Keratinocyte (primary cell): ENCODE measurements at regions not wholly inside any gene's neighbourhood (a gene's known extent, or its start where the extent isn't known, plus 50 kb on each side); places are given as distances from the start of the nearest gene placed in this dataset.

Experiments
- DNase-seq: peaks from one replicate; pipeline ENCODE4 v3.0.0-alpha.2; 2011; ENCODE audit warnings: low read depth, missing footprints, low spot score
- FAIRE-seq: peaks from 2 replicates; lab custom pipeline; 2011; peaks lifted over from hg19 to GRCh38; lab: Jason Lieb, UNC
- H2AFZ ChIP-seq: 2 replicates; pipeline ENCODE4 v1.6.0; 2012; ENCODE audit warnings: low read length, control low read depth, inconsistent platforms; ENCODE audit not compliant: control insufficient read depth
- H3K27ac ChIP-seq: 2 replicates; pipeline ENCODE4 v1.5.1; 2011; ENCODE audit warnings: low read length; ENCODE audit not compliant: control insufficient read depth, insufficient read depth
- H3K27me3 ChIP-seq: 3 replicates; pipeline ENCODE4 v1.6.0; 2011; ENCODE audit warnings: low read length; ENCODE audit not compliant: control insufficient read depth, insufficient read depth; ENCODE audit errors: extremely low read depth
- H3K36me3 ChIP-seq, 2 experiments: 2 replicates in 1 of 2; 3 replicates in 1 of 2; pipeline ENCODE4 v1.5.1; 2011; ENCODE audit warnings: low read length in 2 of 2, mild to moderate bottlenecking in 1 of 2; ENCODE audit not compliant: control insufficient read depth in 2 of 2, insufficient read depth in 2 of 2; ENCODE audit errors: extremely low read depth in 1 of 2
- H3K4me1 ChIP-seq: 3 replicates; pipeline ENCODE4 v1.5.1; 2011; ENCODE audit warnings: low read length; ENCODE audit not compliant: control insufficient read depth, insufficient read depth; ENCODE audit errors: extremely low read depth
- H3K4me2 ChIP-seq: 3 replicates; pipeline ENCODE4 v1.6.0; 2011; ENCODE audit warnings: low read depth, low read length; ENCODE audit not compliant: control insufficient read depth, insufficient read depth; ENCODE audit errors: extremely low read depth
- H3K4me3 ChIP-seq, 3 experiments: fragments of 200-600 bp in 1 of 3; sonication (generic) in 1 of 3; 2 replicates in 2 of 3; 3 replicates in 1 of 3; pipeline ENCODE4 v1.5.1; 2011 to 2016; ENCODE audit warnings: low read length in 3 of 3, mild to moderate bottlenecking in 3 of 3, control low read depth in 2 of 3, inconsistent platforms in 1 of 3, low read depth in 1 of 3, mixed read lengths in 1 of 3, mixed run types in 1 of 3, moderate library complexity in 1 of 3; ENCODE audit not compliant: control insufficient read depth in 2 of 3, insufficient read depth in 2 of 3; ENCODE audit errors: extremely low read depth in 1 of 3
- H3K79me2 ChIP-seq: 2 replicates; pipeline ENCODE4 v1.6.0; 2012; ENCODE audit warnings: low read length; ENCODE audit not compliant: control insufficient read depth, insufficient read depth
- H3K9ac ChIP-seq: 3 replicates; pipeline ENCODE4 v1.6.0; 2011; ENCODE audit warnings: low read length; ENCODE audit not compliant: control insufficient read depth, insufficient read depth; ENCODE audit errors: extremely low read depth
- H3K9me1 ChIP-seq: 3 replicates; pipeline ENCODE4 v1.6.0; 2011; ENCODE audit warnings: low read length; ENCODE audit not compliant: control insufficient read depth, insufficient read depth; ENCODE audit errors: extremely low read depth
- H3K9me3 ChIP-seq: 2 replicates; pipeline ENCODE4 v1.5.1; 2012; ENCODE audit warnings: low read depth, low read length; ENCODE audit not compliant: control insufficient read depth
- H4K20me1 ChIP-seq: 3 replicates; pipeline ENCODE4 v1.6.0; 2011; ENCODE audit warnings: low read length; ENCODE audit not compliant: control insufficient read depth, insufficient read depth; ENCODE audit errors: extremely low read depth
- CTCF ChIP-seq, 3 experiments: IDR thresholded peaks in 1 of 3; conservative IDR thresholded peaks in 1 of 3; optimal IDR thresholded peaks in 1 of 3; 2 replicates in 2 of 3; 3 replicates in 1 of 3; pipeline versions ENCODE3 to v1.5.1; 2011; ENCODE audit warnings: low read length in 3 of 3, mild to moderate bottlenecking in 3 of 3, moderate library complexity in 2 of 3, control low read depth in 1 of 3, inconsistent platforms in 1 of 3; ENCODE audit not compliant: insufficient read depth in 2 of 3; ENCODE audit errors: extremely low read depth in 1 of 3
- EZH2 ChIP-seq: IDR thresholded peaks from one replicate; pipeline ENCODE4 v1.6.1; 2012; ENCODE audit warnings: inconsistent platforms, mild to moderate bottlenecking, low read length, moderate library complexity
- dilution Hi-C: fragments of 300-500 bp; cut with MboI; formaldehyde crosslinking; loops from one replicate; pipeline ENCODE4 v1.7.0; 2020; ENCODE audit warnings: low sequenced_read_pairs; ENCODE audit not compliant: extremely low pct_ligation_motif_present

GRCh38 chr21:39121600-39122355 is 61.5 kb downstream of the PSMG1 start:
- FAIRE-seq (no peak), DNase-seq (no peak)
- TF ChIP-seq CTCF (optimal IDR thresholded peaks at IDR 0.05 in 1 of 3, IDR thresholded peaks at IDR 0.05 in 1 of 3, conservative IDR thresholded peaks at IDR 0.05 in 1 of 3; ENCODE audit: extremely low read depth in 1 of 3, insufficient read depth in 2 of 3, low read length in 3 of 3): no peak
- no peak for TF ChIP-seq EZH2
- H3K36me3 ChIP-seq: no peaks in the 10 kb centered on the region
- no peaks in the 10 kb centered on the region for H3K79me2 ChIP-seq
- H4K20me1 ChIP-seq: no peaks in the 10 kb centered on the region
- H3K9ac ChIP-seq: no peak overlapping the region
- no peaks in the 10 kb centered on the region for H3K4me1 ChIP-seq
- H3K9me1 ChIP-seq: no peaks in the 10 kb centered on the region
- H3K9me3 ChIP-seq: no peaks in the 10 kb centered on the region
- dilution Hi-C loops: no loop called here
- no peak overlapping the region for H3K4me3 ChIP-seq
- H3K4me2 ChIP-seq: no peak overlapping the region
- H3K27ac ChIP-seq: no peak overlapping the region
- no peak overlapping the region for H2AFZ ChIP-seq
- no peaks in the 10 kb centered on the region for H3K27me3 ChIP-seq

- Histone ChIP-seq H3K27ac (no peak overlapping the region), H3K79me2 (no peaks in the 10 kb centered on the region), H3K4me1 (no peaks in the 10 kb centered on the region), H3K27me3 (no peaks in the 10 kb centered on the region), H3K4me3 (no peak overlapping the region), H3K9ac (no peak overlapping the region), H4K20me1 (no peaks in the 10 kb centered on the region), H3K36me3 (no peaks in the 10 kb centered on the region), H3K9me1 (no peaks in the 10 kb centered on the region), H2AFZ (no peak overlapping the region), H3K9me3 (no peaks in the 10 kb centered on the region), H3K4me2 (no peak overlapping the region)
- no peak for TF ChIP-seq CTCF (optimal IDR thresholded peaks at IDR 0.05 in 1 of 3, IDR thresholded peaks at IDR 0.05 in 1 of 3, conservative IDR thresholded peaks at IDR 0.05 in 1 of 3; ENCODE audit: extremely low read depth in 1 of 3, insufficient read depth in 2 of 3, low read length in 3 of 3)
- no peak for TF ChIP-seq EZH2
- DNase-seq: no peak
- dilution Hi-C loops: no loop called here
- FAIRE-seq: no peak
Measured at GRCh38 chr21:39120876-39121599, 62.2 kb downstream of the PSMG1 start.
